GM21825 (cell line): ENCODE measurements at regions not wholly inside any gene's neighbourhood (a gene's known extent, or its start where the extent isn't known, plus 50 kb on each side); places are given as distances from the start of the nearest gene placed in this dataset.

Experiments
- ATAC-seq: cut with Tn5 transposase; IDR thresholded peaks from one replicate; pipeline ENCODE4 v1.9.1; 2021; ENCODE audit warnings: mild to moderate bottlenecking, moderate library complexity; ENCODE audit not compliant: unreplicated experiment

GRCh38 chr18:68435581-68435980 is 279.3 kb downstream of the TMX3 start:
- no peak for ATAC-seq

GRCh38 chr18:68431922-68432198 is 283.0 kb downstream of the TMX3 start:
- ATAC-seq: no peak

GRCh38 chr18:68431111-68431921 is 283.6 kb downstream of the TMX3 start:
- no peak for ATAC-seq

GRCh38 chr18:68429841-68430240 is 285.1 kb downstream of the TMX3 start:
- no peak for ATAC-seq

GRCh38 chr18:68429111-68429510 is 285.8 kb downstream of the TMX3 start:
- ATAC-seq: no peak

GRCh38 chr18:68428661-68429060 is 286.2 kb downstream of the TMX3 start:
- no peak for ATAC-seq

GRCh38 chr18:68427951-68428401 is 286.9 kb downstream of the TMX3 start:
- no peak for ATAC-seq

GRCh38 chr18:68426731-68427315 is 288.1 kb downstream of the TMX3 start:
- ATAC-seq: no peak

- ATAC-seq: no peak
Observed at GRCh38 chr18:68418881-68419280, 296.0 kb downstream of the TMX3 start.

- no peak for ATAC-seq
Observed at GRCh38 chr18:68418226-68418868, 296.6 kb downstream of the TMX3 start.

- no peak for ATAC-seq
Observed at GRCh38 chr18:68417826-68418225, 297.1 kb downstream of the TMX3 start.

GRCh38 chr18:68417166-68417799 is 297.6 kb downstream of the TMX3 start:
- no peak for ATAC-seq

- ATAC-seq: no peak
Observed at GRCh38 chr18:68414407-68414806, 300.5 kb downstream of the TMX3 start.

- ATAC-seq: no peak
Observed at GRCh38 chr18:68409576-68409975, 305.3 kb downstream of the TMX3 start.

GRCh38 chr18:68406761-68407160 is 308.1 kb downstream of the TMX3 start:
- ATAC-seq: no peak

- no peak for ATAC-seq
Observed at GRCh38 chr18:68402784-68403183, 312.1 kb downstream of the TMX3 start.

- no peak for ATAC-seq
Observed at GRCh38 chr18:68400889-68401288, 314.0 kb downstream of the TMX3 start.

GRCh38 chr18:68399721-68400120 is 315.2 kb downstream of the TMX3 start:
- no peak for ATAC-seq

GRCh38 chr18:68397241-68398035 is 317.5 kb downstream of the TMX3 start:
- no peak for ATAC-seq

- ATAC-seq: no peak
Observed at GRCh38 chr18:68394705-68395104, 320.2 kb downstream of the TMX3 start.

- ATAC-seq: no peak
Observed at GRCh38 chr18:68391801-68392200, 323.1 kb downstream of the TMX3 start.
